ENCODE measurements at regions not wholly inside any gene's neighbourhood (a gene's known extent, or its start where the extent isn't known, plus 50 kb on each side); places are given as distances from the start of the nearest gene placed in this dataset.

DNA sequence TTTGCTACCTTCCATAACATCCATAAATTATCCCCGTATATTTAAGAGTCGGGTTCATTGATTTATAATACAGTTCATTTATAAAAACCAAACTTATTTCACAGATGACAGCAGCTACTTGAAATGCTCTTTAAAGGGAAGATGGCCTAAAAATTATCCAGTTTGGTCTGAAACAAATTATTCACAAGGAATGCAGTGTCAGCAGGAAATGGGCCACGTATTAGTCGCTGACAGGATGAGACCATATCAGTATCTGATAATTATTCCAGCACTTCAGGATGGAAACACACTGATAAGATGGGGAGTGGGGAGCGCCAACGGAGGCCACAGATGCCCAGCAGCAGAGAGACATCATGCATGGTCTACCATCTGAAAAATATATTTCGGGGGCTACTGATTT lies 60.5 kb upstream of the TMEM132D start:
- TF ChIP-seq POLR2AphosphoS5 (IDR thresholded peaks at IDR 0.05; ENCODE audit: low read depth, low read length) = no peak
- TF ChIP-seq, protein P1, sequence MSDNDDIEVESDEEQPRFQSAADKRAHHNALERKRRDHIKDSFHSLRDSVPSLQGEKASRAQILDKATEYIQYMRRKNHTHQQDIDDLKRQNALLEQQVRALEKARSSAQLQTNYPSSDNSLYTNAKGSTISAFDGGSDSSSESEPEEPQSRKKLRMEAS (IDR thresholded peaks at IDR 0.05) = no peak
- TF ChIP-seq EP300 (IDR thresholded peaks at IDR 0.05; ENCODE audit: borderline replicate concordance in 1 of 2, low read depth in 2 of 2, low read length in 2 of 2) = no peak
- no peak for TF ChIP-seq NRF1 (IDR thresholded peaks at IDR 0.05; ENCODE audit: low read depth, low read length)

All from H1 (cell line).